ENCODE measurements at regions not wholly inside any gene's neighbourhood (a gene's known extent, or its start where the extent isn't known, plus 50 kb on each side); places are given as distances from the start of the nearest gene placed in this dataset.

DNA sequence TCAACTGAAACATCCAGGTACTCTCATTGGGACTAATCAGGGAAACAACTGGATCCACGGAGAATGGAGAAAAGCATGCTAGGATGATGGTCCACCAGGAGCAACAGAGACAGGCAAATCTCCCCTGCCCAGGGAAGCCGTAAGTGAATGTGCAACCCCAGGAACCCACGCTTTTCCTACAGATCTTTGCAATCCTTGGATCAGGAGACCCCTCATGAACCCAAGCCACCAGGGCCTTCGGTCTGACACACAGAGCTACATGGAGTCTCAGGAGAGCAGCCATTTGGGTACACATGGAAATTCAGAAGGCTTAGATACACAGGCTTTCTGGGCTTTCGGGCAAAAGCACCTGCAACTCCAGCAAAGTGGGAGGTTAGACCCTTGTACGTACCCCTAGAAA is 122.1 kb upstream of the PTCHD4 start:
- no peak for DNase-seq (ENCODE audit: low read depth)

- no peak for DNase-seq (ENCODE audit: low read depth)
Measured at GRCh38 chr6:48229841-48230240, 118.8 kb upstream of the PTCHD4 start.

DNA sequence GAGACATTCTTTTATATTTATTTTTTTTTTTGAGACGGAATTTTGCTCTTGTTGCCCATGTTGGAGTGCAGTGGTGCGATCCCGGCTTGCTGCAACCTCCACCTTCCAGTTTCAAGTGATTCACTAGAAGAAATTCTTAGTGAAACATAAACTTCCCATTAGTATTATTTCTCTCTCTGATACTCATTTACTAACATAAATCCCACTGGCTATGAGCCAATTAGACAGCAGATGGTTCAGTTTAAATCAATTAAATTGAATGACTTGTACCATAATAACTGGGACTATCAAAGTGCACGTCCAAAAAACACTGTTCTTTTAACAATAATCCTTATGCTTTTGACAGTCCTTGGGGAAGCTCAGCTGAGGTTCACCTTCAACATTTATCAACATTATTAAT is 111.2 kb upstream of the PTCHD4 start:
- DNase-seq (ENCODE audit: low read depth): no peak

GRCh38 chr6:48213076-48213788 is 102.2 kb upstream of the PTCHD4 start:
- no peak for DNase-seq (ENCODE audit: low read depth)

- DNase-seq (ENCODE audit: low read depth): no peak
Measured at GRCh38 chr6:48212501-48212900, 101.5 kb upstream of the PTCHD4 start.

DNA sequence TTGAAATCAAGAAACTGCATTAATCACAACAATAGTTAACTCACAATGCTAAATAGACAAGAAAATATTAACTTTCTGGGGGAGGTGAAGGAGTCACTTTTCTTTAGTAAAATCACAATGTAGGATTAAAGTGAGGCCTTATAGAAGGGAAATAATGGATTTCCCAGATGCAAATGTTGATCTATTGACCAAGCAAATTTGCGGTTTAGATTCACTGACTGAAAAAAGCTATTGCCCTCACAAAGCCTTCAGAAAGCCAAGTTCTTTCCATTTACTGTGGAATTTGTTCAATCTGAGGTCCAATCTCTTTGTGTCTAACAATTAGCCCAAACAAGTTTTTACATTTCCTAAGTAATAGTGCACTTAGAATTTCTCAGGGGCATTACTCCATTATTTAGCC is 95.1 kb upstream of the PTCHD4 start:
- DNase-seq (ENCODE audit: low read depth): no peak

DNA sequence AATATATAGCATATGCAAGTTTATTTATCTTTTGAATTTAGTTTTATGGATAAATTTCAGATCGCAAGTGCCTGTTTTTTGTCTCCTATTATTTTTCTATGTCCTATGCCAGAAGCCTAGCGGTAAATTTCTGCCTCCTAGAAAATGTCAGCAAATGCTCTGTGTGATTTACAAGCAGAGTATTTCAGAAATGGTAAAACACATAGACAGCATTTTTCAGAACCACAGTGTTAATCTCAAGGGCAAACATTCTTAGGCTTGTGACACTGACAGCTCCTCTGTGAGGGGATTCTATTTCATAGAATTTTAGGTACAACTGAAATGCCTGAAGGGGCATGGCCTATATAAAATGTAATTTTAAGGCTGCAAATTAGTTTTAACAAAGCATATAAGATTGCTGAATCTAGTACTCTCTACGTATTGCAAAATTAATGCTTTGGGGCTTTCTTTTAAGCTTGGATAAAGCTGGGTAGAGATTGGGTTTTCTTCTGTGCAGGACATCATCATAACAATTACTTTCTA is 89.9 kb upstream of the PTCHD4 start:
- DNase-seq (ENCODE audit: low read depth): no peak

GRCh38 chr6:48199499-48199898 is 88.5 kb upstream of the PTCHD4 start:
- DNase-seq (ENCODE audit: low read depth): no peak

- DNase-seq (ENCODE audit: low read depth): no peak
Measured at GRCh38 chr6:48197941-48198340, 86.9 kb upstream of the PTCHD4 start.

- no peak for DNase-seq (ENCODE audit: low read depth)
Measured at GRCh38 chr6:48194596-48195295, 83.7 kb upstream of the PTCHD4 start.

GRCh38 chr6:48188158-48188557 is 77.2 kb upstream of the PTCHD4 start:
- no peak for DNase-seq (ENCODE audit: low read depth)

- no peak for DNase-seq (ENCODE audit: low read depth)
Measured at GRCh38 chr6:48186746-48187145, 75.7 kb upstream of the PTCHD4 start.

DNA sequence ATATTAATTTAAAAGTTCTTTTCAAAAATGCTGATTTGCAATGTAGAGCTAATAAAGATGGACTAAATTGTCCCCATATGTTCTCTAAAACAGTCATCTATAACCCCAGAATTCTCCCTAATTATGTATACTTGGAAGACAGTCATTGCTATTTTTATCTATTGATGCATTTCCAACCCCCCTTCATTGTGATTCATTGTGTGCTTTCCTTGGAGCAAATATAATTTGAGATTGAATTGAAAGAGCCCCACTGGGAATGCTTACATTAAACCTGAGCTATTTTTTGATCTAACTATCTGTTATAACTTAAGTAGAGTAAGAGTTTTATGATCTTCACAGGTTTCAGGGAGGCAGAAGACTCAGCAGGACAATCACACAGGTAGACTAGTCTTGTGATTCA is 73.7 kb upstream of the PTCHD4 start:
- no peak for DNase-seq (ENCODE audit: low read depth)

GRCh38 chr6:48183811-48184605 is 73.0 kb upstream of the PTCHD4 start:
- no peak for DNase-seq (ENCODE audit: low read depth)

GRCh38 chr6:48183178-48183577 is 72.2 kb upstream of the PTCHD4 start:
- DNase-seq (ENCODE audit: low read depth): no peak

- no peak for DNase-seq (ENCODE audit: low read depth)
Measured at GRCh38 chr6:48178700-48179099, 67.7 kb upstream of the PTCHD4 start.

GRCh38 chr6:48177786-48178185 is 66.8 kb upstream of the PTCHD4 start:
- DNase-seq (ENCODE audit: low read depth): no peak

DNA sequence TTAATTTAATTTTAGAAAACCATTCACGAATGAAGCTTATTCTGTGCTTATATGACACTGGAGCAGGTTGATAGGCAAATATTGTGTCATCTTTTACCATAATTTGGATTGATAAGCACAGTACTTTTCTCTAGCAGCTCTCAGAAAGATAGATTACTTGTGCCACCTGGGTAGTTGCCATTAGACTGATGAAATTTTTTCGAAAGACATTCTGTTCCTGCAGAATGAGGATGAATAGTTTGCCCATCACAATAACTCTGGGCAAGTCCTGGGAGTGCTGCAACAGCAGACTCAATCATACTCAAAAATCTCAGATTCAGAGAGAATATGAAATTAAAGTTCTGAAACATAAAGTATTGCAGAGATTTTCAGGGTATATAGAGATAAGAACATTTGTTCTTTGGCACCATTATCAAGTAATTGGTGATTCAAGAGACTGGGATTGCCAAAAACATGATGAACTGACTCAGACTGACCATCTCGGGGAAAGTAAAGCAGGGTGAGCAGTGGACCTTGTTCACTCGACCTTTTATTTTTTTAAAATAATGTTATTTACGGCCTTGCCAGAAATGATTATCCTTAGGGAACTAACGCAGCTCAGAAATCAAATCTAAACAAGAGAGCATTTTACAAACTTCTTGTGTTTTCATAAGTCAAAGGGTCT is 65.8 kb upstream of the PTCHD4 start:
- no peak for DNase-seq (ENCODE audit: low read depth)

GRCh38 chr6:48169635-48170034 is 58.6 kb upstream of the PTCHD4 start:
- DNase-seq (ENCODE audit: low read depth): no peak
